ENCODE measurements at regions not wholly inside any gene's neighbourhood (a gene's known extent, or its start where the extent isn't known, plus 50 kb on each side); places are given as distances from the start of the nearest gene placed in this dataset.

GRCh38 chr3:194976874-194977273, 291.2 kb downstream of the FAM43A start:
- Histone ChIP-seq H3K4me3 (ENCODE audit: low read depth, low read length) (no peak overlapping the region), H3K27me3 (ENCODE audit: insufficient read depth, low read depth, severe bottlenecking) (no peaks in the 10 kb centered on the region), H3K27ac (no peak overlapping the region), H3K36me3 (no peaks in the 10 kb centered on the region), H3K9me3 (ENCODE audit: severe bottlenecking) (no peaks in the 10 kb centered on the region)
- no peak for DNase-seq
- TF ChIP-seq, protein P1, sequence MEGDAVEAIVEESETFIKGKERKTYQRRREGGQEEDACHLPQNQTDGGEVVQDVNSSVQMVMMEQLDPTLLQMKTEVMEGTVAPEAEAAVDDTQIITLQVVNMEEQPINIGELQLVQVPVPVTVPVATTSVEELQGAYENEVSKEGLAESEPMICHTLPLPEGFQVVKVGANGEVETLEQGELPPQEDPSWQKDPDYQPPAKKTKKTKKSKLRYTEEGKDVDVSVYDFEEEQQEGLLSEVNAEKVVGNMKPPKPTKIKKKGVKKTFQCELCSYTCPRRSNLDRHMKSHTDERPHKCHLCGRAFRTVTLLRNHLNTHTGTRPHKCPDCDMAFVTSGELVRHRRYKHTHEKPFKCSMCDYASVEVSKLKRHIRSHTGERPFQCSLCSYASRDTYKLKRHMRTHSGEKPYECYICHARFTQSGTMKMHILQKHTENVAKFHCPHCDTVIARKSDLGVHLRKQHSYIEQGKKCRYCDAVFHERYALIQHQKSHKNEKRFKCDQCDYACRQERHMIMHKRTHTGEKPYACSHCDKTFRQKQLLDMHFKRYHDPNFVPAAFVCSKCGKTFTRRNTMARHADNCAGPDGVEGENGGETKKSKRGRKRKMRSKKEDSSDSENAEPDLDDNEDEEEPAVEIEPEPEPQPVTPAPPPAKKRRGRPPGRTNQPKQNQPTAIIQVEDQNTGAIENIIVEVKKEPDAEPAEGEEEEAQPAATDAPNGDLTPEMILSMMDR (IDR thresholded peaks at IDR 0.05; ENCODE audit: low read depth, low read length) = no peak

- Histone ChIP-seq H3K9me3 (ENCODE audit: severe bottlenecking) (no peaks in the 10 kb centered on the region), H3K27ac (no peak overlapping the region), H3K4me3 (ENCODE audit: low read depth, low read length) (no peak overlapping the region), H3K36me3 (no peaks in the 10 kb centered on the region), H3K27me3 (ENCODE audit: insufficient read depth, low read depth, severe bottlenecking) (no peaks in the 10 kb centered on the region)
- DNase-seq = no peak
- TF ChIP-seq, protein P1 (IDR thresholded peaks at IDR 0.05; ENCODE audit: low read depth, low read length) = no peak
Observed at GRCh38 chr3:194977356-194977755, 291.7 kb downstream of the FAM43A start.

GRCh38 chr3:194979173-194979572, 291.8 kb downstream of the XXYLT1 start:
- Histone ChIP-seq H3K4me3 (ENCODE audit: low read depth, low read length) (no peak overlapping the region), H3K27me3 (ENCODE audit: insufficient read depth, low read depth, severe bottlenecking) (no peaks in the 10 kb centered on the region), H3K9me3 (ENCODE audit: severe bottlenecking) (no peaks in the 10 kb centered on the region), H3K27ac (no peak overlapping the region), H3K36me3 (no peaks in the 10 kb centered on the region)
- DNase-seq = no peak
- TF ChIP-seq, protein P1 (IDR thresholded peaks at IDR 0.05; ENCODE audit: low read depth, low read length) = no peak

DNA sequence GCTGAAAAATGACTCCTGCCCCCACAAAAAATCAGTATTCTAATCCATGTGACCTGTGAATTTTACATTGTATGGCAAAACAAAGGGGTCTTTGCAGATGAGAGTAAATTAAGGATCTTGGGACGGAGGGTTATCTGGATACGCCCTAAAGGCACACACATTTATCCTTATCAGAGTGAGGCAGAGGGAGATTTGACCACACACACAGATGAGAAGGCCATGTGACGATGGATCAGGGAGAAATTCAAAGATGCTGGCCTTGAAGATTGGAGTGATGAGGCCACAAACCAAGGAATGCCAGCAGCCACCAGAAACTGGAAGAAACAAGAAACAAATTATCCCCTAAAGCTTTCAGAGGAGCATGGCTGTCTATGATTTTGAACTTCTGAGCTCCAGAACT, 288.5 kb downstream of the XXYLT1 start:
- Histone ChIP-seq H3K27me3 (ENCODE audit: insufficient read depth, low read depth, severe bottlenecking) (no peaks in the 10 kb centered on the region), H3K27ac (no peak overlapping the region), H3K4me3 (ENCODE audit: low read depth, low read length) (no peak overlapping the region), H3K36me3 (no peaks in the 10 kb centered on the region), H3K9me3 (ENCODE audit: severe bottlenecking) (no peaks in the 10 kb centered on the region)
- DNase-seq = no peak
- TF ChIP-seq, protein P1 (IDR thresholded peaks at IDR 0.05; ENCODE audit: low read depth, low read length) = no peak

DNA sequence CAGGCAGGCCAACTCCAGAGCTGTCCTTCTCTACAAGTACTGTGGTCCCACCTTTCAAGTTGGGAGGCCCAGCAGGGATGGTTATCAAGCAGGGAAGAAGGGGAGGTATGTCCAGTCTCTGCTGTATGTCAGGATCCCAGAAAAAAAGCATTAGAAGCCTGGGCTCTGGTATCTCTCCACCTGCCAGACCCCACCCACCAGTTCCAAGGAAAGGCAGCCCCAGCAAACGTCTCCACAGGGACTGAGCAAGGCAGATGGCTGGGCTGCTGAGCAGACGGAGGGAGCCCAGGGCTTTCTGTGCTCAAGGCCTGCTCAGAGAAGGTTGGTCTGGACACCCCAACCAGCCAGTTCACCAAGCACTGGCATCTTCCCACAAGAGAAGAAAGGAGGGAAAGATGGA, 287.8 kb downstream of the XXYLT1 start:
- TF ChIP-seq, protein P1 (IDR thresholded peaks at IDR 0.05; ENCODE audit: low read depth, low read length) = no peak
- H3K36me3 ChIP-seq = no peaks in the 10 kb centered on the region
- no peaks in the 10 kb centered on the region for H3K27me3 ChIP-seq (ENCODE audit: insufficient read depth, low read depth, severe bottlenecking)
- DNase-seq = no peak
- no peak overlapping the region for H3K27ac ChIP-seq
- no peaks in the 10 kb centered on the region for H3K9me3 ChIP-seq (ENCODE audit: severe bottlenecking)
- H3K4me3 ChIP-seq (ENCODE audit: low read depth, low read length) = no peak overlapping the region

- Histone ChIP-seq H3K9me3 (ENCODE audit: severe bottlenecking) (no peaks in the 10 kb centered on the region), H3K4me3 (ENCODE audit: low read depth, low read length) (no peak overlapping the region), H3K27ac (no peak overlapping the region), H3K27me3 (ENCODE audit: insufficient read depth, low read depth, severe bottlenecking) (no peaks in the 10 kb centered on the region), H3K36me3 (no peaks in the 10 kb centered on the region)
- DNase-seq = no peak
- TF ChIP-seq, protein P1 (IDR thresholded peaks at IDR 0.05; ENCODE audit: low read depth, low read length) = no peak
Observed at GRCh38 chr3:194983620-194984019, 287.3 kb downstream of the XXYLT1 start.

Data from WERI-Rb-1 (cell line).